HG03159 (cell line): ENCODE measurements at regions not wholly inside any gene's neighbourhood (a gene's known extent, or its start where the extent isn't known, plus 50 kb on each side); places are given as distances from the start of the nearest gene placed in this dataset.
A peak's percentile ranks its signal among the peaks of the same experiment; 100 is the strongest.

Experiments used
- ATAC-seq: cut with Tn5 transposase; IDR thresholded peaks from one replicate; pipeline ENCODE4 v1.9.1; 2021; ENCODE audit warnings: mild to moderate bottlenecking, moderate library complexity; ENCODE audit not compliant: unreplicated experiment

DNA sequence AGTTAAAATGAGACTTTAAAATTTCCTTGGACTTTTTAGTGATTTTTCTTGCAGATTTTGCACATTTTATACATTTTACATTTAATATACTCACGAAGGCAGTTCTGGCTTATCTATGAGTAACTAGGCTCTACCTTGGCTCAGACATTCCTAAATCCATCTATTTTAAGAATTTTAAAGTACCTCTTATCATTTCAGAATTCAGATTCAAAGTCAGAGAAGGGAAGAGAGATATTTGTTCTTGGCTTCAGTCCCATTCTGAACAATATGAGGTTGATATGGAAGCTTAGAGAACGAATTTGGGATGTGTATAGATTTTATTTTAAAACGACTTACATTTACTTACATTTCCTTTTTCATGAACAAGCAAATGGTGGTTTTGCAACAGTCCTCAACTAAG, 230.2 kb downstream of the LMO4 start:
- no peak for ATAC-seq

DNA sequence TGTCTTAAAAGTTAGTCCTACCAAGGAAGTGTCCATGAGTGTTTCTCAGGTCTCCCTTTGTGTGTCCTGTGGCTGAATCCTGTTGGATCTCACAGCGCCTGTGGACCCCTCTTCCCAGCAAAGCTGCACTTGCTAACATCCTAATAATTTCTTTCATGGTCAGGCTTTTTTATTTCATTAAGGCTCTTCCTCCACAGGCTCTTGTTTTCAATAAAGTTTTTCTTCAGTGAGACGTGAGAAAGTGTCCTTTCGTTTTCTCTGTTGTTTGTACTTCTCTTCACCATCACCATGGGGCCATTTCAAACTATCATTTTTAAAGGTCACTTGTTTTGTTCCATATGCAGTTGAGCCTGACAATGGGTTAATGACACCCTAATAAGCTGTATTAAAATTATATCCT, 231.5 kb downstream of the LMO4 start:
- no peak for ATAC-seq

DNA sequence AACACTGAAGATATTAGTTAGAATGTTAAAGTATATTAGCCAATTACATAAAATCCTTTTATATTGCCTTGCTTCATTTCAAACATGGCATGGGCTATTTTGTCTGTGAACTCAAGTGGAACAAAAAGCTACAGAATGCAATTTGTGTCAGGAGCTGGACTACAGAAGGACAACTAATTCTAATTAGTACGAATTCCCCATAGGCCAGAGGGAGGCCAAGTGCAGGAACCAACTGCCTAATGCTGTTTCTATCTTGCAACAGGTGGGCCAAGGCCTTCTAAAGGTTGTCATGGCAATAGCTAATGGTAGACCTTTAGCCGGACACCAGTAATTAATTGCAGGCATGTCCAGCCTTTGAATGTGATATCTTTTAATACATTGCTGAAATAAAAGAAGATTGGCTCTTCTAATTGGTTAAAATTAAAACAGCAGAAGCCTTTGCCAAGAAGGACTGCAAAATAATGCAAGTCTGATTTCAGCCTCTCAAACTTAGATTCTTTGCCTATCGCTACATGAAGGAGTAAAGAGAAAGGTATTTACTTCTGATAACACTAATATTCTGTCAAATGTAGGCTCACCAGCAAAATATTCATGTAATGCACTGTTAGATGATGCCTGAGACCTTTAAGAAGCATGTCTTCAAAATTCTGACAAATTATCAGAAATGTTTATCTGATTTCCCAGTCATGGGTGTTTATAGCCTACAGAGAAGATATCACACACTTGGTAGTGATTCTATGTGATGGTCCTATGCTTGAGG, 232.1 kb downstream of the LMO4 start:
- no peak for ATAC-seq

DNA sequence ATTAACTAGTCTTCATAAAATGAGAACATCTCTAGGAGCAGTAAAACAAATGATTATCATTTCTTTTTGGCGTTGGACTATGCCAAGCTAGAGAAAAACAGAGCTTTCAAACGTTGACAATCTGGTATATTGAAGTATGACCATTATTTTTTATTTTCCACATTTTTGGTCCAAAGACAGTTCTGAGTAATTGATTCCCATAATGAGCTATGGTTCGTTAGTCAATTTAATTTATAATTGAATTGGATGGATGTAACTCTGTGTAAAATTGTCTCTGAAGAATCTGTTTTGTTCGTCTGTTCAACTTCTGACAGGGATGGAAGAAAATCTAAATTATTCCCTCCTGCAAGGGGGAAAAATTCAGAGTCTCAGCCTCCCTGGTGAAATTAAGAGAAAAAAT, 234.5 kb downstream of the LMO4 start:
- no peak for ATAC-seq

GRCh38 chr1:87565861-87566260, 237.2 kb downstream of the LMO4 start:
- ATAC-seq = no peak

DNA sequence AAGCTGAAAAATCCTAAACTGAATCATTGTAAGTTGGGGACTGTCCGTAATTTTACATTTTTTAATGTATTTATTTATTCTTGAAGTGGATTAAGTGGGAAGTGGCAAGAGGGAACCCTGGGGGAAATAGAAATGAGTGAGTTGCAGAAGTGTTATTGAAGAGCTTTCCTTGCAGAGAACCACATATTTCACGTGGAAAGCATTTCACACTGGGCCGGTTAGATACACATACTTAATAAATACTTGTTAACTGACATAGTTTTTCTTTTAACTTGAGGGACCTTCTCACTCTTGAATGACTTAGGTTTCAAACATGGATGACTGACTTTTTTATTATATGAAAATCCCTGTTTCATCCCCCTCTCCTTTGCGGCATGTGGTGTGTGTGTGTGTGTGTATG, 239.3 kb downstream of the LMO4 start:
- ATAC-seq = no peak

DNA sequence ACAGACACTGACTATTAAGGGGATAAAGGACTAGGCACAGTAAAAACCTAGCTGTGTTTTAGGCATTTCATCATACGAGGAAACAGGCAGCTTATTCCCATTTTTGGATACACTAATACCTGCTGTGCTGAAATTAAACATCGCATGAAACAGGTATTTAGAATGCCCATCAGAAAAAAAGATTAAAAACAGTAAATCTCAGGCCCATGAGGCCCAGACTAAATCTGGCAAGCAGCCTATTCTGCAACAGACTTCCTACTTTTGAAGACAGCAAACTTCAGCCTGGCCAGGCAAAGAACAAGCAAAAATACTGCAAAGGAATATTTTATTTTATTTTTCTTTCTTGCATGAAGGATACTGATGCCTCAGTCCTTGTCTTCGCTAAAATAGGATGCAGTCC, 240.2 kb downstream of the LMO4 start:
- ATAC-seq = no peak

GRCh38 chr1:87572008-87572407, 243.3 kb downstream of the LMO4 start:
- ATAC-seq = no peak

- no peak for ATAC-seq
Measured at GRCh38 chr1:87572891-87573290, 244.2 kb downstream of the LMO4 start.

DNA sequence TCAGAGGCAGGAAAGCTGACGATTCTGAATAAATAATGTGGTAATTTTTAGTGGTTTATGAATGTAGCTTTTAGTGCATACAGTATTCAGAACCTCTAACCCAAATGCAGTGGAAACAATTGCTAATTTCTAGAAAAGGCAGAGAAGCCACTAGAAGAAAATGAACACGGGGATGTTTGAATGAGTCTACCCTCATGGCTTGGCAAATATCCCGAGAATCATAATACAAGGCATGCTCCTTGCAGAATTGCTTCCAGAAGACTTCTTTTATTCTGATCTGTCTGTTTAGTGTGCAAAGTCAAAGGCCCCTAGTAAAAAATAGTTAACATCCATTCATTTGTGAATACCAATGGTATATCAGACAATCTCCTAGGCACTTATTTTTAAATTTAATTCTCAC, 246.8 kb downstream of the LMO4 start:
- no peak for ATAC-seq

DNA sequence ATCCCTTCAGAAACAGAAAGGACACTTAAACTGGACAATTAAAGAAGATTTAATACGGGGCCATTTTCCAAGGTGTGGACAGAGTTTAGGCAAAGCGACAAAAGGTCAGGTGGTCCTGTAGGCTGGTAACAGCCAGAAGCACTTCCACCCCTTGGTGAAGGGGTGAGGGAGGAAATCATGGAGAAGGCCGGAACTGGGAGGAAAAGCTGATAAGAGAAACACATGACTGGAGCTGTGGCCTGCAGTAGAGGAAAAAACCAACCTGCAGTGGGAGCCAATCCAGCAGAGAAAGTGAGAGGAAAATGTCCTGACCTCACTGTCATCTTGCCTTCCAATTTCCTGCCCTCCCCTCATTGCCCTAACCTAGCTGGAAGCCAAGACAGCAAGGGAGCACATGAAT, 249.8 kb downstream of the LMO4 start:
- ATAC-seq = no peak

DNA sequence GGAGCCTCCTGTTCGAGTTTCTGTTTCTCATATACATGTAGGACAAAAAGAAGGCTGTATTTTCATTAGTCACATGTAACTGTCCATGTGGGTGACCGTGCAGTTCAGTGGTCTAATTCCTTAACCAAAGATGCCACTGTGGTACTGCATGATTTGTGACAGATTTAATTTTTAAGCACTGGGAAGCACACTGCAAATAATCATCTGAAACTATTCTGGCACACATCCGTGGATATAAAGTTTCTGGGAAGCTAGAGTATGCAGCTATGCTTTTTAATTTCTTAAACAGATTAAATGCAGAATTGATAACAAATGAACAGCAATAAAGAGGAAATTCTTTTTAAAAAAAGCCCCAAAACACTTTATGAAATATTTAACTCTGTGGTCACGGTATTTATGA, 254.8 kb downstream of the LMO4 start:
- no peak for ATAC-seq

GRCh38 chr1:87584586-87584985, 255.9 kb downstream of the LMO4 start:
- ATAC-seq = no peak

GRCh38 chr1:87586501-87586900, 257.8 kb downstream of the LMO4 start:
- ATAC-seq = no peak

GRCh38 chr1:87588495-87588894, 259.8 kb downstream of the LMO4 start:
- peak; percentile 76 for ATAC-seq

DNA sequence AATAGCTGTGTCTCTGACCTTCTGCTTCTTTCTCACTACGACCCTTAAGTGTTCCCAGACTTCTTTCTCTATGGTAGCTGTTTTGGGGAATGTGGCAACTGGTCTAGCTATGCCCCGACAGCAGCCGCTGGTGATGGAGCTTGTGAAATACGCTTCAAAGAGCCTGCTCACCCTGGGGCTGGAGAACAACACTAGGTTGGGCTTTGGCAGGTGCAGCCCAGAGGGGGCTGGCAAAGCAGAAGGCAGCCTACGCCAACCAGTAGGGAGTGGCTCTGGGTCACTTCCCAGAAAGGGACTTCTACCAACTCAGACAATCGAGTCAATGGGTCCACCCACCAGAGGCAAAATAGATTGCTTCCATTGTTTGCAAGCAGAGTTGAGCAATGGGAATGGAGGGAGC, 262.8 kb downstream of the LMO4 start:
- ATAC-seq = no peak

DNA sequence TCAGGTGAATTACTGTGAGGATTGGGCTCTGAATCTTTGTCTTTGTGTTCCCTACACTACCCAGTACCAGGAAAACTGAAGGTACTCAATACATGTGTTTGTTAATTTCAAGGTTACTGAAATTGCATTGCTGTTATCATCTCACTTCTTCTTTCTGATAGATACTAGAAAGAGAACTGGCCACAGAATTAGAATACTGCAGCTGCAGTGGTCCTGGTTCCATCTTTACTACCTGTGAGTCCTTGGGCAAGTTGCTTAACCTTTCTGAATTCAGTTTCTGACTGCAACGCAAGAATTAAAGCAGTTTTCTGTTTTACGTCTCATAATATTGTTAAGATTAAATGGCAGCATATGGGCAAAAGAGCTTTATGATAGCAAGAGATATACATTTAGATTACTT, 263.5 kb downstream of the LMO4 start:
- peak; percentile 88 for ATAC-seq

GRCh38 chr1:87594736-87595383, 266.2 kb downstream of the LMO4 start:
- ATAC-seq = no peak

- no peak for ATAC-seq
Measured at GRCh38 chr1:87595384-87595781, 266.7 kb downstream of the LMO4 start.

DNA sequence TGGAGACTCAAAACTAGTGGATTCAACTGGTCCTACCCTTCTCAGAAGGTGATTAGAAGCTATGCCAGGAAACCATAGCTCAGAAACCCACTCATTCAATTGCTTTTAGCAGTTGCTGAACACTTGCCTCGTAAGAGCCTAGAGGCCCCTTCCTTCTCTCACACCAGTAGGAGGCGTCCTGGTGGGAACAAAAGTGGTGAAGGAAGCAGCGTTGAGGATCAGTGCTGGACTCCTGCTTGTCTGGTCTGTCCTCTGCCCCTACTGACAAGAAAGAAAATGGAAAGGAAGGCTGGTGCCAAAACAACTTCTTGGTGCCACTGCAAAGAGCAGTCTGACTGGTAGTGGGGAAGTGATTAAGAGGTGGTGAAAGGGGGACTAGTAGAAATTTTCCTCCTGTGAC, 269.7 kb downstream of the LMO4 start:
- ATAC-seq = no peak

- no peak for ATAC-seq
Measured at GRCh38 chr1:87599569-87599968, 270.9 kb downstream of the LMO4 start.

DNA sequence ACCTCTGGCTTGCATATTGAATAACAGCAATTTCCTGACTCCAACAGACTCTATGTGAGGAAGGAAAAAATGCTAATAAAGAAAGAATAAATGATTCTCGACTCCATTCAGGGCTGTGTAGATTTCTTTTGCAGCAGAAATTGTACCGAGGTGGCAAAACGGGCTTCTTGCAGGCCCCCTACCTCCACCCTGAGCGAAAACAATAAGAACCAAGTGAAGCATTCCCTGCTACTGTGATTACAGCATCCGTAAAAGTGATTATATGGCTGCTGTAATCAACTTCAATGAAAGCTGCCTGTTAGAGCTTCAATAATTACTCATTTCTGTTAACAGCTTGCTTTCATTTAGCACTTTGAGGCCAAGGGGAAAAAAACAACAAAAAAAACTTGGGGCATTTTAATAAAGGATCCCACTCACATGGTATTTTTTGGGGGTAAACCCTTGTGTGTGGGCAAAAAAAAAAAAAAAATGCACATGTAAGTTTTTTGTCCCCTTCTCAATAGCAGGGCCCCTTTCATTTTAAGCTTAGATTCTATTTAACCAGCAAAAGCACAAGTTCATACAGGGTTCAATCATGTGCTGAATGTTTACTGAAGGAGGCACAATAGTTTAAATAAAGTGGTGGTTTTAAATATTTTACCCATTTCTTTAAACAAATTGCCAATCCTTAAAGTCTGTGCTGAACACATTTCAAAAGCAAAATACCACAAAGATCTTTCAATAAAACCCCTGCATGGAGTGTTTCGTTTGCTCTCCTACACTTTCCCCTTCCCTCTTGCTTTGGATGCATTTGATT, 271.6 kb downstream of the LMO4 start:
- no peak for ATAC-seq
